K562 (cell line): ENCODE measurements at regions not wholly inside any gene's neighbourhood (a gene's known extent, or its start where the extent isn't known, plus 50 kb on each side); places are given as distances from the start of the nearest gene placed in this dataset.

Experiments
- ETS1 ChIP-seq: conservative IDR thresholded peaks from 2 replicates; pipeline ENCODE4 v1.6.1; 2011; ENCODE audit warnings: low read depth, mild to moderate bottlenecking, low read length; ENCODE audit not compliant: control insufficient read depth
- HCFC1 ChIP-seq: IDR thresholded peaks from 2 replicates; pipeline ENCODE4 v1.6.1; 2012; ENCODE audit warnings: low read depth, low read length, improper control_type of control experiment
- MEF2D ChIP-seq: conservative IDR thresholded peaks from 2 replicates; pipeline ENCODE4 v1.6.1; 2016; ENCODE audit warnings: low read depth, missing genetic modification characterization, missing compliant biosample characterization
- TFAP4 ChIP-seq: sonication (generic); formaldehyde crosslinking; IDR thresholded peaks from 2 replicates; pipeline ENCODE4 v1.8.0; 2022; ENCODE audit warnings: missing genetic modification reagents, mild to moderate bottlenecking, moderate library complexity, borderline replicate concordance

DNA sequence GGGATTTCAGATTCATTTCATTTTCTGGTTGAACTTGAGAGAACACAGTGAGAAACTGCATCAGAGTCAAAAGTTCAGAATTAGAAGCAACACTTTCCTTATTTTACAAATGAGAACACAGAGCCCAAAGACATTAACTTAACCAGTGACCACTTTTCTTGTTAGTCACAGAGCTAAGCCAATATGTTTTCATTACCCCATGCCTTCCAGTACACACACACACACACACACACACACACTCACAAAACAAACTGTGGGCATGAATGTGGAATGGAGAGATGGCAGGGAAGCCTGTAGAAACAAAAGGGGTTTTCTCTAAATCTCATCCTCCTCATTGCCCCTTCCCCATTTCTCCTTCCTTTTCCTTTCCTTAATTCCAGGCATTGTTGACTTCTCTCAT lies 267.4 kb upstream of the GADL1 start:
- TF ChIP-seq HCFC1, result no peak
- TF ChIP-seq ETS1, result no peak
- no peak for TF ChIP-seq MEF2D (tag)
- TF ChIP-seq TFAP4, result no peak
